Transverse colon (tissue), 4 donors: ENCODE measurements at regions not wholly inside any gene's neighbourhood (a gene's known extent, or its start where the extent isn't known, plus 50 kb on each side); places are given as distances from the start of the nearest gene placed in this dataset.

Experiments
- DNase-seq: peaks from one replicate; pipeline ENCODE4 v3.0.0-alpha.2; 2019
- H3K27ac ChIP-seq, 4 donors: fragments of 200-600 bp; sonication (generic); 2 replicates each; pipeline ENCODE4 v1.5.1; 2016 to 2018; ENCODE audit warnings: inconsistent platforms in 4 of 4
- H3K27me3 ChIP-seq: fragments of 200-600 bp; sonication (generic); 2 replicates; pipeline ENCODE4 v1.5.1; 2017; ENCODE audit warnings: inconsistent platforms
- H3K36me3 ChIP-seq, 4 donors: fragments of 200-600 bp; sonication (generic); 2 replicates each; pipeline ENCODE4 v1.5.1; 2017 to 2019; ENCODE audit warnings: inconsistent platforms in 4 of 4
- H3K4me1 ChIP-seq, 4 donors: fragments of 200-600 bp; sonication (generic); 2 replicates each; pipeline ENCODE4 v1.5.1; 2017 to 2020; ENCODE audit warnings: inconsistent platforms in 4 of 4
- H3K4me3 ChIP-seq, 4 donors: fragments of 200-600 bp; sonication (generic); 1 replicate in 1 of 4; 2 replicates in 3 of 4; pipeline versions ENCODE4 v1.5.1 to v1.6.1; 2017 to 2019; ENCODE audit warnings: inconsistent platforms in 4 of 4
- H3K9me3 ChIP-seq, 2 donors: fragments of 200-600 bp; sonication (generic); 2 replicates each; pipeline ENCODE4 v1.5.1; 2017 to 2019; ENCODE audit warnings: inconsistent platforms in 2 of 2
- EP300 ChIP-seq: sonication (generic); formaldehyde crosslinking; IDR thresholded peaks from one replicate; pipeline ENCODE4 v1.6.1; 2017; ENCODE audit warnings: antibody characterized with exemption, low read depth
- POLR2A ChIP-seq: fragments of 450-650 bp; IDR thresholded peaks from one replicate; pipeline ENCODE4 v1.6.1; 2016; ENCODE audit warnings: antibody characterized with exemption, mild to moderate bottlenecking, moderate library complexity
- POLR2AphosphoS5 ChIP-seq, 3 donors: sonication (generic); formaldehyde crosslinking; IDR thresholded peaks; one replicate each; pipeline ENCODE4 v1.6.1; 2016; ENCODE audit warnings: antibody characterized with exemption in 3 of 3
- WGBS, 2 donors: methylation state at CpG; one replicate each; pipeline ENCODE4 v1.1.5; 2018; ENCODE audit warnings: low coverage in 1 of 2; 5-methylcytosine and 5-hydroxymethylcytosine counted together
- in situ Hi-C, 4 donors: fragments of 200-750 bp; cut with MboI; loops; one replicate each; pipeline versions ENCODE4 v1.15.0 to v1.15.1; 2017; ENCODE audit warnings: low sequenced_read_pairs in 3 of 4, low pct_ligation_motif_present in 1 of 4, low pct_unique_long_range_greater_than_20kb in 1 of 4
- intact Hi-C: fragments of 100-400 bp; cut with DNase I; formaldehyde crosslinking; loops from one replicate; pipeline ENCODE4 v1.15.1; 2023; ENCODE audit warnings: low total_unique reads
- small RNA-seq, 4 donors: library from RNA; depleted of rRNA; stranded (forward); fragments of <200 nt; gene quantifications; one replicate each; pipeline ENCODE3, GENCODE V24; 2016
- TF ChIP-seq, protein P1 (sequence below), 5 experiments: fragments of 200-600 bp in 3 of 5; fragments of 450-650 bp in 2 of 5; sonication (generic) in 3 of 5; IDR thresholded peaks; 1 replicate in 2 of 5; 2 replicates in 3 of 5; pipeline ENCODE4 v1.5.1; 2016 to 2017; ENCODE audit warnings: antibody characterized with exemption in 5 of 5, inconsistent platforms in 3 of 5, mild to moderate bottlenecking in 2 of 5, moderate library complexity in 1 of 5

DNA sequence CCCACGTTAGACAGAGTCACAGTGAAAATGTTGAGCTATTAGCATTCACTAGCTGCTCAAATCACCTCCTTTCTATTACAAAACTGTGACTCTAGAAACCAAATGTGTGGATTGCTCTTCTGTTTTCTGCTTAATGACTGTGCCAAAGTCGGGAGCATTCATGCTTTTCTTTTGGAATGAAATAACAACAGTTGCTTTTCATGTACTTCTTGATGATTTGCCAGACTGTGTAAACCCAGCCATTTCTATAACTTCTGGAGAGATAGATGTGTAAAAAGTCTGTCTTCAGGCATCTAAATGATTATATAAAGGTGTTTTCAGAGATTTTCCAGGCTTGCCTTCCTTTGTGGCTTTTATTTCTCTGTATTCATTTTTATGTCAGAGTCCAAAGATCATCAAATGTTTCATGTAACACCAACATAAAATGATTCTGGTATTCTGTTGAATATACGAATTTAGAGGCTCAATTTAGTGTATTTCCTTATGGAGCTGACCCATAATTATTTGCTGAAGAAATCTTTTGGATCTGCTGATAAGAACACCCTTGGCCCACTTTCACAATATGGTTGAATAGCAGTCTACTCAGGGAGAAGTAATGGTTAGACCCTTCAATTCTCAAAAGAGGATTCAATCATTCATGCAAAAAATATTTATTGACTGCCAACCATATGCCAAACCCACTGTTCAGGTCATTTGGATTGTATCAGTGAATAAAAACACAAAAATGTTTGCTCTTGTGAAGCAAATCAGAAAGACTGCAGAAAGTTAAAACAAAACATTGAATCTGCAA is 581.2 kb downstream of the CDH18 start:
- Histone ChIP-seq H3K27me3 (no peaks in the 10 kb centered on the region), H3K27ac (no peak overlapping the region), H3K4me3 (no peak overlapping the region), H3K36me3 (no peaks in the 10 kb centered on the region), H3K9me3 (no peaks in the 10 kb centered on the region), H3K4me1 (no peaks in the 10 kb centered on the region)
- no peak for DNase-seq
- in situ Hi-C loops (no loop called here), intact Hi-C loops (no loop called here)
- TF ChIP-seq, protein P1, sequence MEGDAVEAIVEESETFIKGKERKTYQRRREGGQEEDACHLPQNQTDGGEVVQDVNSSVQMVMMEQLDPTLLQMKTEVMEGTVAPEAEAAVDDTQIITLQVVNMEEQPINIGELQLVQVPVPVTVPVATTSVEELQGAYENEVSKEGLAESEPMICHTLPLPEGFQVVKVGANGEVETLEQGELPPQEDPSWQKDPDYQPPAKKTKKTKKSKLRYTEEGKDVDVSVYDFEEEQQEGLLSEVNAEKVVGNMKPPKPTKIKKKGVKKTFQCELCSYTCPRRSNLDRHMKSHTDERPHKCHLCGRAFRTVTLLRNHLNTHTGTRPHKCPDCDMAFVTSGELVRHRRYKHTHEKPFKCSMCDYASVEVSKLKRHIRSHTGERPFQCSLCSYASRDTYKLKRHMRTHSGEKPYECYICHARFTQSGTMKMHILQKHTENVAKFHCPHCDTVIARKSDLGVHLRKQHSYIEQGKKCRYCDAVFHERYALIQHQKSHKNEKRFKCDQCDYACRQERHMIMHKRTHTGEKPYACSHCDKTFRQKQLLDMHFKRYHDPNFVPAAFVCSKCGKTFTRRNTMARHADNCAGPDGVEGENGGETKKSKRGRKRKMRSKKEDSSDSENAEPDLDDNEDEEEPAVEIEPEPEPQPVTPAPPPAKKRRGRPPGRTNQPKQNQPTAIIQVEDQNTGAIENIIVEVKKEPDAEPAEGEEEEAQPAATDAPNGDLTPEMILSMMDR (IDR thresholded peaks at IDR 0.05): no peak
- TF ChIP-seq EP300 (no peak), POLR2A (no peak), POLR2AphosphoS5 (IDR thresholded peaks at IDR 0.05) (no peak)
- 23 to 32% methylated on average over 3 of the region's 3 CpGs for WGBS, 2 donors

DNA sequence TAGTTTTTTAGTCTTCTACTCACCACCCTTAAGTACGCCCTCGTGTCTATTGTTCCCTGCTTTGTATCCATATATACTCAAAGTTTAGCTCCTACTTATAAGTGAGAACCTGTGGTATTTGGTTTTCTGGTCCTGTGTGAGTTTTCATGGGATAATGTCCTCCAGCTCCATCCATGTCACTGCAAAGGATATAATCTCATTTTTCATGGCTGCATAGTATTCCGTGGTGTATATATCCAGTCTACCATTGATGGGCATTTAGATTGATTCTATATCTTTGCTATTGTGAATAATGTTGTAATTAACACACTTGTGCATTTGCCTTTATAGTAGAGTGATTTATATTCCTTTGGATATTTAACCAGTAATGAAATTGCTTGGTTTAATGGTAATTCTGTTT is 579.9 kb downstream of the CDH18 start:
- H3K27me3 ChIP-seq: no peaks in the 10 kb centered on the region
- H3K9me3 ChIP-seq: no peaks in the 10 kb centered on the region
- TF ChIP-seq POLR2A (no peak), EP300 (no peak), POLR2AphosphoS5 (IDR thresholded peaks at IDR 0.05) (no peak)
- TF ChIP-seq, protein P1 (IDR thresholded peaks at IDR 0.05): no peak
- 75% methylated on average over 3 of the region's 3 CpGs; no CpG with 5 or more reads in 1 of the 2 donors for WGBS, 2 donors
- H3K27ac ChIP-seq: no peak overlapping the region
- DNase-seq: no peak
- intact Hi-C loops: no loop called here
- no peak overlapping the region for H3K4me3 ChIP-seq
- no peaks in the 10 kb centered on the region for H3K36me3 ChIP-seq
- in situ Hi-C loops: no loop called here
- no peaks in the 10 kb centered on the region for H3K4me1 ChIP-seq

DNA sequence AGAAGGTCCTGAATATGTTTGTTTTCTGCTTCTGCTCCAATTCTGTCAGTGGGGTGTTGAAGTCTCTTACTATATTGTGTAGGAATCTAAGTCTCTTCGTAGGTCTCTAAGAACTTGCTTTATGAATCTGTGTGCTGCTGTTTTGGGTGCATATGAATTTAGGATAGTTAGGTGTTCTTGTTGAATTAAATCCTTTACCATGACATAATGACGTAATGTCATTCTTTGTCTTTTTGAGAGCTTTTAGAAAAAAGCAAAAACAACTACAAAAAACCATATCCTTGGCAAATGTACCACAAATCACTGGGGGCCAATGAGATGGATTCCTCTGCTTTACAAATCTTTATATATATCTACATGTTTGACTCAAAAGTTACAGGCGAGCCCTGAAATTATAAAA is 576.1 kb downstream of the CDH18 start:
- Histone ChIP-seq H3K4me1 (no peaks in the 10 kb centered on the region), H3K27me3 (no peaks in the 10 kb centered on the region), H3K36me3 (no peaks in the 10 kb centered on the region), H3K9me3 (no peaks in the 10 kb centered on the region), H3K4me3 (no peak overlapping the region), H3K27ac (no peak overlapping the region)
- DNase-seq: no peak
- intact Hi-C loops: no loop called here
- WGBS, 2 donors: 77 to 80% methylated on average over 3 of the region's 3 CpGs
- in situ Hi-C loops: no loop called here
- TF ChIP-seq EP300 (no peak), POLR2AphosphoS5 (IDR thresholded peaks at IDR 0.05) (no peak), POLR2A (no peak)
- TF ChIP-seq, protein P1 (IDR thresholded peaks at IDR 0.05): no peak

Small RNA genes lying in the stretch of these regions (small RNA-seq; reads per million reads assigned to genes)
- gene AC025768.1 (0 reads per million in 4 donors), gene RF00017 (0 reads per million in 4 donors), gene RF00136 (0.28 to 1.3 (median 0.32) reads per million in 4 donors), gene RN7SL58P (0 reads per million in 4 donors)
